K562 (cell line): ENCODE measurements at regions not wholly inside any gene's neighbourhood (a gene's known extent, or its start where the extent isn't known, plus 50 kb on each side); places are given as distances from the start of the nearest gene placed in this dataset.

Experiments
- ATAC-seq: fragments of 200-7000 bp; cut with Tn5 transposase; 3 replicates; pipeline ENCODE4 v1.9.1; 2020; ENCODE audit warnings: moderate library complexity
- BruUV-seq: library from RNA; stranded (reverse); fragments of 400-500 nt; replicated peaks from 2 replicates; lab custom pipeline; 2021; lab: Mats Ljungman, UMichigan
- CTCF ChIA-PET: fragments of 300-600 bp; formaldehyde crosslinking; extraction: SDS; loops from one replicate; lab custom pipeline; 2021; ENCODE audit warnings: low intra/inter-chr PET ratio; lab: Yijun Ruan, JAX
- POLR2A ChIA-PET: fragments of 300-600, 350-650 bp; sonication (Branson Sonifier 250); formaldehyde crosslinking; extraction: SDS; loops from one replicate; lab custom pipeline; 2021; ENCODE audit warnings: antibody characterized with exemption, inconsistent platforms; lab: Yijun Ruan, JAX
- DNase-seq, 4 experiments: peaks; one replicate each; pipeline versions ENCODE4 v3.0.0 to v3.0.0-alpha.2; 2011 to 2018; ENCODE audit warnings: low spot score in 3 of 4, mixed read lengths in 3 of 4; ENCODE audit errors: extremely low read depth in 1 of 4
- FAIRE-seq: peaks from 2 replicates; lab custom pipeline; 2011; peaks lifted over from hg19 to GRCh38; lab: Jason Lieb, UNC
- H2AFZ ChIP-seq: 2 replicates; pipeline ENCODE4 v1.6.0; 2011; ENCODE audit warnings: low read depth, low read length, control low read depth, inconsistent platforms
- H3K27ac ChIP-seq: fragments of 200-600 bp; 3 replicates; pipeline ENCODE4 v1.8.0; 2011; ENCODE audit warnings: low read depth, mild to moderate bottlenecking, control low read depth, inconsistent platforms, low read length, moderate library complexity, mixed read lengths; ENCODE audit errors: extremely low read depth
- H3K27me3 ChIP-seq, 2 experiments: fragments of 300-600 bp in 1 of 2; 2 replicates in 1 of 2; 3 replicates in 1 of 2; pipeline versions ENCODE4 v1.6.0 to v1.8.0; 2011; ENCODE audit warnings: inconsistent platforms in 2 of 2, low read length in 2 of 2, mild to moderate bottlenecking in 1 of 2, mixed read lengths in 1 of 2, moderate library complexity in 1 of 2; ENCODE audit not compliant: control insufficient read depth in 2 of 2, insufficient read depth in 2 of 2
- H3K36me3 ChIP-seq: fragments of 300-600 bp; 3 replicates; pipeline ENCODE4 v1.8.0; 2011; ENCODE audit warnings: mild to moderate bottlenecking, low read length, inconsistent platforms; ENCODE audit not compliant: control insufficient read depth, insufficient read depth
- H3K4me1 ChIP-seq, 2 experiments: fragments of 200-600 bp in 1 of 2; replicated peaks in 1 of 2; 2 replicates in 1 of 2; 3 replicates in 1 of 2; pipeline versions ENCODE4 v1.5.1 to v1.8.0; 2011; ENCODE audit warnings: inconsistent platforms in 2 of 2, low read length in 2 of 2, mild to moderate bottlenecking in 1 of 2, mixed read lengths in 1 of 2, moderate library complexity in 1 of 2; ENCODE audit not compliant: control insufficient read depth in 2 of 2, insufficient read depth in 2 of 2
- H3K4me2 ChIP-seq: 2 replicates; pipeline ENCODE4 v1.6.1; 2011; ENCODE audit warnings: low read length, control low read depth, inconsistent platforms, mixed read lengths; ENCODE audit not compliant: insufficient read depth
- H3K4me3 ChIP-seq: fragments of 200-600 bp; sonication (generic), shearing (Covaris generic); 2 replicates; pipeline ENCODE4 v1.5.1; 2016; ENCODE audit warnings: control low read depth, inconsistent platforms
- H3K79me2 ChIP-seq: fragments of 200-600 bp; 3 replicates; pipeline ENCODE4 v1.8.0; 2011; ENCODE audit warnings: low read length, inconsistent platforms; ENCODE audit not compliant: control insufficient read depth, insufficient read depth
- H3K9ac ChIP-seq, 2 experiments: 2 replicates each; pipeline versions ENCODE4 v1.6.0 to v1.6.1; 2011; ENCODE audit warnings: low read depth in 2 of 2, low read length in 2 of 2, control low read depth in 1 of 2, inconsistent platforms in 1 of 2, mild to moderate bottlenecking in 1 of 2, mixed read lengths in 1 of 2; ENCODE audit not compliant: insufficient read depth in 1 of 2
- H3K9me1 ChIP-seq: one replicate; pipeline ENCODE4 v1.6.0; 2011; ENCODE audit warnings: inconsistent platforms, mild to moderate bottlenecking, low read length, moderate library complexity; ENCODE audit not compliant: control insufficient read depth, insufficient read depth
- H3K9me3 ChIP-seq: replicated peaks from 2 replicates; pipeline ENCODE4 v1.5.1; 2011; ENCODE audit warnings: low read depth, low read length, inconsistent platforms; ENCODE audit not compliant: control insufficient read depth, insufficient read depth
- H4K20me1 ChIP-seq: replicated peaks from 2 replicates; pipeline ENCODE4 v1.6.1; 2011; ENCODE audit warnings: low read length, inconsistent platforms, mixed read lengths; ENCODE audit not compliant: control insufficient read depth, insufficient read depth
- ARID1B ChIP-seq: fragments of 450-650 bp; IDR thresholded peaks from 2 replicates; pipeline ENCODE4 v1.6.1; 2016; ENCODE audit warnings: antibody characterized with exemption, mild to moderate bottlenecking, inconsistent platforms
- ATF1 ChIP-seq, 2 experiments: fragments of 450-650 bp in 1 of 2; IDR thresholded peaks; 2 replicates each; pipeline ENCODE4 v1.6.1; 2016; ENCODE audit warnings: missing compliant biosample characterization in 1 of 2, missing genetic modification characterization in 1 of 2
- BRD9 ChIP-seq: fragments of 450-650 bp; IDR thresholded peaks from 2 replicates; pipeline ENCODE4 v1.6.1; 2018; ENCODE audit warnings: low read depth; ENCODE audit not compliant: partially characterized antibody
- CEBPB ChIP-seq: fragments of 450-650 bp; IDR thresholded peaks from 2 replicates; pipeline ENCODE4 v1.6.1; 2016; ENCODE audit warnings: missing genetic modification characterization, missing compliant biosample characterization
- CEBPG ChIP-seq, 3 experiments: fragments of 200-800 bp in 1 of 3; sonication (Bioruptor generic) in 1 of 3; sonication (generic) in 1 of 3; formaldehyde crosslinking in 1 of 3; IDR thresholded peaks in 2 of 3; conservative IDR thresholded peaks in 1 of 3; 2 replicates each; pipeline versions ENCODE4 v1.6.1 to v1.8.0; 2016 to 2022; ENCODE audit warnings: missing compliant biosample characterization in 2 of 3, missing genetic modification characterization in 2 of 3, mild to moderate bottlenecking in 1 of 3, missing genetic modification reagents in 1 of 3
- ELF2 ChIP-seq: fragments of 250-450 bp; sonication (Bioruptor Pico); IDR thresholded peaks from 2 replicates; pipeline ENCODE4 v1.5.0; 2021; ENCODE audit warnings: mild to moderate bottlenecking
- FOXK2 ChIP-seq, 2 experiments: fragments of 450-650 bp; IDR thresholded peaks in 1 of 2; conservative IDR thresholded peaks in 1 of 2; 2 replicates each; pipeline ENCODE4 v1.6.1; 2016; ENCODE audit warnings: low read depth in 2 of 2, mild to moderate bottlenecking in 1 of 2
- GTF2A2 ChIP-seq: IDR thresholded peaks from 2 replicates; pipeline ENCODE4 v1.6.1; 2016; ENCODE audit warnings: mild to moderate bottlenecking, missing genetic modification characterization, missing compliant biosample characterization
- NR4A1 ChIP-seq, 2 experiments: fragments of 250-450 bp in 1 of 2; fragments of 450-650 bp in 1 of 2; sonication (Bioruptor Pico) in 1 of 2; IDR thresholded peaks; 2 replicates each; pipeline versions ENCODE4 v1.4.0 to v1.6.1; 2016 to 2020; ENCODE audit warnings: mild to moderate bottlenecking in 2 of 2, missing compliant biosample characterization in 1 of 2, missing genetic modification characterization in 1 of 2, moderate library complexity in 1 of 2
- PURB ChIP-seq: sonication (generic); formaldehyde crosslinking; IDR thresholded peaks from 2 replicates; pipeline ENCODE4 v1.9.0; 2021; ENCODE audit warnings: low read depth, mild to moderate bottlenecking, missing genetic modification reagents
- TSHZ1 ChIP-seq: fragments of 250-450 bp; sonication (Bioruptor Pico); IDR thresholded peaks from 2 replicates; pipeline ENCODE4 v1.4.0; 2020; ENCODE audit warnings: mild to moderate bottlenecking, moderate library complexity
- ZNF143 ChIP-seq: sonication (generic); formaldehyde crosslinking; IDR thresholded peaks from 2 replicates; pipeline ENCODE4 v1.9.0; 2022; ENCODE audit warnings: mild to moderate bottlenecking, missing genetic modification reagents
- ZNF589 ChIP-seq: fragments of 200-800 bp; sonication (Bioruptor generic); IDR thresholded peaks from 2 replicates; pipeline ENCODE4 v1.6.1; 2016; ENCODE audit warnings: low read depth, missing genetic modification characterization, missing compliant biosample characterization
- ZNF668 ChIP-seq: fragments of 250-450 bp; sonication (Bioruptor Pico); IDR thresholded peaks from 2 replicates; pipeline ENCODE4 v1.8.0; 2022; ENCODE audit warnings: mild to moderate bottlenecking, inconsistent platforms
- ZNF695 ChIP-seq: fragments of 450-650 bp; formaldehyde crosslinking; IDR thresholded peaks from 2 replicates; pipeline ENCODE4 v1.4.0; 2020; ENCODE audit warnings: mild to moderate bottlenecking, moderate library complexity
- ZSCAN32 ChIP-seq: fragments of 450-650 bp; formaldehyde crosslinking; IDR thresholded peaks from 2 replicates; pipeline ENCODE4 v1.4.0; 2020; ENCODE audit warnings: mild to moderate bottlenecking, moderate library complexity
- WGBS: fragments of 100-300 bp; shearing (Covaris generic); methylation state at CpG from one replicate; pipeline ENCODE4 v1.1.6; 2016; ENCODE audit warnings: low coverage, mixed read lengths; ENCODE audit not compliant: insufficient coverage; ENCODE audit errors: missing lambda C conversion rate; 5-methylcytosine and 5-hydroxymethylcytosine counted together
- in situ Hi-C: fragments of 300-500 bp; cut with MboI; formaldehyde crosslinking; loops from 4 replicates; pipeline ENCODE4 v1.15.0; 2018; ENCODE audit warnings: inconsistent platforms, mixed read lengths
- intact Hi-C: fragments of 100-400 bp; cut with micrococcal nuclease; formaldehyde crosslinking; loops from 2 replicates; pipeline ENCODE4 v1.14.2; 2022
- TF ChIP-seq, protein P1 (sequence below): fragments of 250-450 bp; sonication (Bioruptor Pico); IDR thresholded peaks from 2 replicates; pipeline ENCODE4 v1.6.1; 2021; ENCODE audit warnings: mild to moderate bottlenecking
- TF ChIP-seq, protein P2 (sequence below): fragments of 450-650 bp; IDR thresholded peaks from 2 replicates; pipeline ENCODE4 v1.6.1; 2016; ENCODE audit warnings: antibody characterized with exemption

GRCh38 chr1:101323535-101323934 is 86.7 kb downstream of the S1PR1 start:
- intact Hi-C loops = no loop called here
- Histone ChIP-seq H3K4me3 (no peak overlapping the region), H3K9ac (no peak overlapping the region), H3K4me1 (no peaks in the 10 kb centered on the region)
- TF ChIP-seq ZNF668 (CRISPR knock-in tag) = no peak
- TF ChIP-seq ZNF695 (CRISPR knock-in tag) = no peak
- no peak for TF ChIP-seq FOXK2 (conservative IDR thresholded peaks at IDR 0.05 in 1 of 2, IDR thresholded peaks at IDR 0.05 in 1 of 2; ENCODE audit: low read depth in 2 of 2)
- TF ChIP-seq GTF2A2 (tag) = no peak
- TF ChIP-seq ZNF589 (CRISPR knock-in tag) = no peak
- no peak for TF ChIP-seq ARID1B
- no peak for TF ChIP-seq PURB (CRISPR knock-in tag)
- TF ChIP-seq CEBPG (CRISPR knock-in tag; IDR thresholded peaks at IDR 0.05) = no peak
- TF ChIP-seq CEBPG (tag; conservative IDR thresholded peaks at IDR 0.05 in 1 of 2, IDR thresholded peaks at IDR 0.05 in 1 of 2) = no peak
- TF ChIP-seq, protein P1, sequence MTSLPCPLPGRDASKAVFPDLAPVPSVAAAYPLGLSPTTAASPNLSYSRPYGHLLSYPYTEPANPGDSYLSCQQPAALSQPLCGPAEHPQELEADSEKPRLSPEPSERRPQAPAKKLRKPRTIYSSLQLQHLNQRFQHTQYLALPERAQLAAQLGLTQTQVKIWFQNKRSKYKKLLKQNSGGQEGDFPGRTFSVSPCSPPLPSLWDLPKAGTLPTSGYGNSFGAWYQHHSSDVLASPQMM = no peak
- no peak for TF ChIP-seq NR4A1 (CRISPR knock-in tag; IDR thresholded peaks at IDR 0.05)
- TF ChIP-seq NR4A1 (tag; IDR thresholded peaks at IDR 0.05) = no peak
- TF ChIP-seq ZSCAN32 (CRISPR knock-in tag) = no peak
- TF ChIP-seq CEBPB = no peak
- no peak for TF ChIP-seq ATF1 (CRISPR knock-in tag; IDR thresholded peaks at IDR 0.05)
- TF ChIP-seq ATF1 (tag; IDR thresholded peaks at IDR 0.05) = no peak
- TF ChIP-seq ZNF143 (CRISPR knock-in tag) = no peak
- TF ChIP-seq BRD9 = no peak
- no peak for TF ChIP-seq TSHZ1
- TF ChIP-seq ELF2 (CRISPR knock-in tag) = no peak
- TF ChIP-seq, protein P2, sequence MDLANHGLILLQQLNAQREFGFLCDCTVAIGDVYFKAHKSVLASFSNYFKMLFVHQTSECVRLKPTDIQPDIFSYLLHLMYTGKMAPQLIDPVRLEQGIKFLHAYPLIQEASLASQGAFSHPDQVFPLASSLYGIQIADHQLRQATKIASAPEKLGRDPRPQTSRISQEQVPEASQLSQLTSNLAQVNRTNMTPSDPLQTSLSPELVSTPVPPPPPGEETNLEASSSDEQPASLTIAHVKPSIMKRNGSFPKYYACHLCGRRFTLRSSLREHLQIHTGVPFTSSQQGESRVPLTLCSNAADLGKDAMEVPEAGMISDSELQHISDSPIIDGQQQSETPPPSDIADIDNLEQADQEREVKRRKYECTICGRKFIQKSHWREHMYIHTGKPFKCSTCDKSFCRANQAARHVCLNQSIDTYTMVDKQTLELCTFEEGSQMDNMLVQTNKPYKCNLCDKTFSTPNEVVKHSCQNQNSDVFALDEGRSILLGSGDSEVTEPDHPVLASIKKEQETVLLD = no peak
- TF ChIP-seq, all 486 proteins: peak for 0
- H3K27me3 ChIP-seq = no peaks in the 10 kb centered on the region
- no TSS peak for BruUV-seq
- in situ Hi-C loops = no loop called here
- CTCF ChIA-PET = no interaction called here
- 0% methylated on average over 1 of the region's 1 CpG for WGBS
- no peaks in the 10 kb centered on the region for H3K79me2 ChIP-seq
- ATAC-seq (no peak), FAIRE-seq (no peak), DNase-seq (no peak)
- H2AFZ ChIP-seq = no peak overlapping the region
- H3K4me2 ChIP-seq = no peak overlapping the region
- H3K9me1 ChIP-seq = no peaks in the 10 kb centered on the region
- no peak overlapping the region for H3K27ac ChIP-seq
- no peaks in the 10 kb centered on the region for H4K20me1 ChIP-seq
- H3K36me3 ChIP-seq = no peaks in the 10 kb centered on the region
- no peaks in the 10 kb centered on the region for H3K9me3 ChIP-seq
- POLR2A ChIA-PET = interaction anchor here (0.6 kb wide), 1 partner anchor 42 kb away, joined by 4 read pairs; no protein-coding TSS in a partner anchor
